ENCODE measurements at regions not wholly inside any gene's neighbourhood (a gene's known extent, or its start where the extent isn't known, plus 50 kb on each side); places are given as distances from the start of the nearest gene placed in this dataset.

DNA sequence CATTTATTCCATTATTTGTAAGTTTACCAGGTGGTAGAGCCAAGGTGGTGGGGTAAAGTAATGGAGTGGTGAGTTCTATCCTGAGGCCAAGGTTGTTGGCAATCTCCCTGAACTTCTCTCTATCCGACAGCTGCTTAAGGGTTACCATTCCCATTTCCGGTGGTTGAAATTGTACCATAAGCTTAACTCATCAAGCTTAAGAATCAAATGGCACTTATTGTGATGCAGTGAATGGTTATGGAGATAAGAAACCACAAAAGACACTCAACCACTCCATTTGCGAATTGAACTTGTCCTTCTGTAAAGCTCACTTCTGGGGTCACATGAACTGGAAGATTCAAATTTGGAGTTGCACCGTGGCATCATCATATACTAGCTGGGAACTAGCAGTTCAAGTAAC, 287.4 kb upstream of the SLCO3A1 start:
- Histone ChIP-seq H3K9me3 (no peaks in the 10 kb centered on the region), H3K4me1 (no peaks in the 10 kb centered on the region), H3K4me3 (ENCODE audit: low read depth, low read length) (no peak overlapping the region), H3K36me3 (ENCODE audit: control insufficient read depth, insufficient read depth, low read length) (no peaks in the 10 kb centered on the region), H3K27me3 (replicated peaks; ENCODE audit: control insufficient read depth, insufficient read depth, low read length) (no peaks in the 10 kb centered on the region; the same call in 1 of the 2 replicates)
- Mint-ChIP-seq H3K9me3 (ENCODE audit: unreplicated experiment) (no peaks in the 10 kb centered on the region), H3K4me3 (ENCODE audit: unreplicated experiment) (no peak overlapping the region), H3K36me3 (ENCODE audit: insufficient read depth, unreplicated experiment) (no peaks in the 10 kb centered on the region), H3K27ac (ENCODE audit: unreplicated experiment) (no peak overlapping the region), H3K27me3 (ENCODE audit: insufficient read depth, unreplicated experiment) (peaks cover 7% of the 10 kb centered on the region), H3K4me1 (ENCODE audit: low read depth, unreplicated experiment) (no peaks in the 10 kb centered on the region)
- no TSS peak for BruUV-seq (replicated peaks)
- TF ChIP-seq, protein P1, sequence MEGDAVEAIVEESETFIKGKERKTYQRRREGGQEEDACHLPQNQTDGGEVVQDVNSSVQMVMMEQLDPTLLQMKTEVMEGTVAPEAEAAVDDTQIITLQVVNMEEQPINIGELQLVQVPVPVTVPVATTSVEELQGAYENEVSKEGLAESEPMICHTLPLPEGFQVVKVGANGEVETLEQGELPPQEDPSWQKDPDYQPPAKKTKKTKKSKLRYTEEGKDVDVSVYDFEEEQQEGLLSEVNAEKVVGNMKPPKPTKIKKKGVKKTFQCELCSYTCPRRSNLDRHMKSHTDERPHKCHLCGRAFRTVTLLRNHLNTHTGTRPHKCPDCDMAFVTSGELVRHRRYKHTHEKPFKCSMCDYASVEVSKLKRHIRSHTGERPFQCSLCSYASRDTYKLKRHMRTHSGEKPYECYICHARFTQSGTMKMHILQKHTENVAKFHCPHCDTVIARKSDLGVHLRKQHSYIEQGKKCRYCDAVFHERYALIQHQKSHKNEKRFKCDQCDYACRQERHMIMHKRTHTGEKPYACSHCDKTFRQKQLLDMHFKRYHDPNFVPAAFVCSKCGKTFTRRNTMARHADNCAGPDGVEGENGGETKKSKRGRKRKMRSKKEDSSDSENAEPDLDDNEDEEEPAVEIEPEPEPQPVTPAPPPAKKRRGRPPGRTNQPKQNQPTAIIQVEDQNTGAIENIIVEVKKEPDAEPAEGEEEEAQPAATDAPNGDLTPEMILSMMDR (IDR thresholded peaks at IDR 0.05; ENCODE audit: insufficient read depth in 1 of 2, low read depth in 1 of 2, low read length in 1 of 2, severe bottlenecking in 1 of 2, unreplicated experiment in 1 of 2), result no peak
- no peak for DNase-seq
- POLR2A ChIA-PET, result no interaction called here
- CTCF ChIA-PET, result no interaction called here
- intact Hi-C loops (cut with micrococcal nuclease; ENCODE audit: unreplicated experiment), result no loop called here

DNA sequence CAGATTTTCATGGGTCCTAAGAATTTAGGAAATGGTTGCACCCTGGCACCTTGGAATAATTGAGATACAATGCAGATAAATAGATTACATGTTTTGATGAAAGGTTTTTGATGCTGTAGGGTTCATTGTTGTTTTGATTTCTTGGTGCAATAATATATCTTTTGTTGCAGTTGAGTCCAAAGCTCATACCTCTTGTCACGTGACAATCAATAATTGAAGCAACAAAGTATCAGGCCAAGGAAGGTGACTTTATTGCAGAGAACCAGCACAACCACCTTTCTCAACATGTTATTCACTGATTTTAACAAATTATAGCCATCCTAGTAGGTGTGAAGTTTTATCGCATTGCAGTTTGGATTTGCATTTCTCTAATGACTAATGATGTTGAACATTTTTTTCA, 285.5 kb upstream of the SLCO3A1 start:
- POLR2A ChIA-PET, result no interaction called here
- Histone ChIP-seq H3K27me3 (replicated peaks; ENCODE audit: control insufficient read depth, insufficient read depth, low read length) (no peaks in the 10 kb centered on the region), H3K9me3 (no peaks in the 10 kb centered on the region), H3K36me3 (ENCODE audit: control insufficient read depth, insufficient read depth, low read length) (no peaks in the 10 kb centered on the region), H3K4me1 (no peaks in the 10 kb centered on the region), H3K4me3 (ENCODE audit: low read depth, low read length) (no peak overlapping the region)
- TF ChIP-seq, protein P1 (IDR thresholded peaks at IDR 0.05; ENCODE audit: insufficient read depth in 1 of 2, low read depth in 1 of 2, low read length in 1 of 2, severe bottlenecking in 1 of 2, unreplicated experiment in 1 of 2), result no peak
- peaks cover 4% of the 10 kb centered on the region for H3K27me3 Mint-ChIP-seq (ENCODE audit: insufficient read depth, unreplicated experiment)
- no peaks in the 10 kb centered on the region for H3K9me3 Mint-ChIP-seq (ENCODE audit: unreplicated experiment)
- CTCF ChIA-PET, result no interaction called here
- H3K27ac Mint-ChIP-seq (ENCODE audit: unreplicated experiment), result no peak overlapping the region
- intact Hi-C loops (cut with micrococcal nuclease; ENCODE audit: unreplicated experiment), result no loop called here
- no peaks in the 10 kb centered on the region for H3K36me3 Mint-ChIP-seq (ENCODE audit: insufficient read depth, unreplicated experiment)
- no peak for DNase-seq
- H3K4me1 Mint-ChIP-seq (ENCODE audit: low read depth, unreplicated experiment), result no peaks in the 10 kb centered on the region
- H3K4me3 Mint-ChIP-seq (ENCODE audit: unreplicated experiment), result no peak overlapping the region
- BruUV-seq (replicated peaks), result no TSS peak

DNA sequence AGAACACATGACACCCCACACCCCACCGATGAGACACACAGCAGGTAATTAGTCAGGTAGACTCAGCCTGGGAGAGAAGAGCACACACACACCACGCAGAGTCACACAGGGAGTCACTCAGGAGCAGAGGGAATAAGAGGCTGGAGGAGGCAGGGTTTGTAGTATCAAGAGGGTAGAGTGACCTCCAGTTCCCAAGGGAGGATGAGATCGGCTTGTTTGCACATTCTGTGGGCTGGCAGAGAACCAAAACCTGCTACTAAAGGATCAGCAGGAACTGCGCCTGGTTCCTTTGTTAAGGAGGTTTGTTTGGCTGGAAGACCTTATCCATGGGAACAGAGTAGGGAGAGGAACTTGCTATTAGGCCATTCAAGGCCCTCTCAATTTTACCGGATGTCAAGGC, 281.4 kb upstream of the SLCO3A1 start:
- DNase-seq, result no peak
- no peaks in the 10 kb centered on the region for H3K9me3 ChIP-seq
- Mint-ChIP-seq H3K4me3 (ENCODE audit: unreplicated experiment) (no peak overlapping the region), H3K36me3 (ENCODE audit: insufficient read depth, unreplicated experiment) (no peaks in the 10 kb centered on the region), H3K27me3 (ENCODE audit: insufficient read depth, unreplicated experiment) (peaks cover 6% of the 10 kb centered on the region), H3K9me3 (ENCODE audit: unreplicated experiment) (no peaks in the 10 kb centered on the region), H3K4me1 (ENCODE audit: low read depth, unreplicated experiment) (no peaks in the 10 kb centered on the region), H3K27ac (ENCODE audit: unreplicated experiment) (no peak overlapping the region)
- H3K27me3 ChIP-seq (replicated peaks; ENCODE audit: control insufficient read depth, insufficient read depth, low read length), result no peaks in the 10 kb centered on the region
- intact Hi-C loops (cut with micrococcal nuclease; ENCODE audit: unreplicated experiment), result no loop called here
- CTCF ChIA-PET, result no interaction called here
- no peaks in the 10 kb centered on the region for H3K4me1 ChIP-seq
- no TSS peak for BruUV-seq (replicated peaks)
- POLR2A ChIA-PET, result no interaction called here
- no peak overlapping the region for H3K4me3 ChIP-seq (ENCODE audit: low read depth, low read length)
- TF ChIP-seq, protein P1 (IDR thresholded peaks at IDR 0.05; ENCODE audit: insufficient read depth in 1 of 2, low read depth in 1 of 2, low read length in 1 of 2, severe bottlenecking in 1 of 2, unreplicated experiment in 1 of 2), result no peak
- no peaks in the 10 kb centered on the region for H3K36me3 ChIP-seq (ENCODE audit: control insufficient read depth, insufficient read depth, low read length)
